Ascending aorta (tissue), 2 donors: ENCODE measurements at regions not wholly inside any gene's neighbourhood (a gene's known extent, or its start where the extent isn't known, plus 50 kb on each side); places are given as distances from the start of the nearest gene placed in this dataset.

Experiments used
- DNase-seq, 2 donors: peaks; one replicate each; pipeline ENCODE4 v3.0.0-alpha.2; 2019; ENCODE audit warnings: low spot score in 2 of 2
- H3K27ac ChIP-seq, 2 donors: fragments of 200-600 bp; sonication (generic); one replicate each; pipeline ENCODE4 v1.5.1; 2016 to 2017; ENCODE audit warnings: mild to moderate bottlenecking in 1 of 2
- H3K27me3 ChIP-seq: fragments of 200-600 bp; sonication (generic); one replicate; pipeline ENCODE4 v1.5.1; 2017
- H3K36me3 ChIP-seq, 2 donors: fragments of 200-600 bp; sonication (generic); one replicate each; pipeline ENCODE4 v1.5.1; 2016
- H3K4me1 ChIP-seq, 2 donors: fragments of 200-600 bp; sonication (generic); one replicate each; pipeline ENCODE4 v1.5.1; 2016 to 2017; ENCODE audit warnings: mild to moderate bottlenecking in 1 of 2
- H3K4me3 ChIP-seq, 2 donors: fragments of 200-600 bp; sonication (generic); one replicate each; pipeline ENCODE4 v1.5.1; 2016 to 2017; ENCODE audit warnings: mild to moderate bottlenecking in 1 of 2
- H3K9me3 ChIP-seq, 2 donors: fragments of 200-600 bp; sonication (generic); one replicate each; pipeline ENCODE4 v1.5.1; 2016
- intact Hi-C: fragments of 100-400 bp; cut with DNase I; formaldehyde crosslinking; loops from one replicate; pipeline ENCODE4 v1.15.1; 2023
- TF ChIP-seq, protein P1 (sequence below), 3 experiments: fragments of 200-600 bp in 2 of 3; fragments of 450-650 bp in 1 of 3; sonication (generic) in 2 of 3; IDR thresholded peaks; one replicate each; pipeline ENCODE4 v1.5.1; 2016 to 2019; ENCODE audit warnings: antibody characterized with exemption in 3 of 3, mild to moderate bottlenecking in 1 of 3, moderate library complexity in 1 of 3

DNA sequence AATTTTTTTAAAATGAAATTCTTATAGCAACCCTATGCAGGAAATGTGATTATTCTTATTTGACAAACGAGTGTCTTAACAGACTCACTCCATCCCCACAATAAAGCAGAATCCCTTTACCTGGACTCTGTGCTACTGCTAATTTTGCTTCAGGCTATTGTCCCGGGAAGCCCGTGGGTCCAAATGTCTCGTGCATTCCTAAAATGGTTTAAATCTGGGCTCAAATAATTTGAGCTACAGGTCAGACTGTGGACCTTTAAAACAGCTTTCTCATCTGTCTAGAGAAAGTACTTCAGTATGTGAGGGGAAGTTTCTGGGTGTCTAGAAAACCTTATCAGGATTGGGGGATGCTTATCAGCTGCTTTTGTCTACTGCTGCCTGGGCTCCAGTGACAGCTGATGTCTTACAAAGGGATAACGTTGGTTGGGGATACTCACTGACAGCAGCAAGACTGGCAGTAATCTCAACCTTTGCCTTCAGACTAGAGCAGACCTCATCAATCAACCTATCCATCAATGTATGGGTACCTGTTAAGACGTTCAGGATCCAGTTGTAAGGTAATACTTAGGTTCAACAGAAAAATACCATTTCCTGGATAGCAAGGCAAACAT, 197.9 kb upstream of the CDH11 start:
- TF ChIP-seq, protein P1, sequence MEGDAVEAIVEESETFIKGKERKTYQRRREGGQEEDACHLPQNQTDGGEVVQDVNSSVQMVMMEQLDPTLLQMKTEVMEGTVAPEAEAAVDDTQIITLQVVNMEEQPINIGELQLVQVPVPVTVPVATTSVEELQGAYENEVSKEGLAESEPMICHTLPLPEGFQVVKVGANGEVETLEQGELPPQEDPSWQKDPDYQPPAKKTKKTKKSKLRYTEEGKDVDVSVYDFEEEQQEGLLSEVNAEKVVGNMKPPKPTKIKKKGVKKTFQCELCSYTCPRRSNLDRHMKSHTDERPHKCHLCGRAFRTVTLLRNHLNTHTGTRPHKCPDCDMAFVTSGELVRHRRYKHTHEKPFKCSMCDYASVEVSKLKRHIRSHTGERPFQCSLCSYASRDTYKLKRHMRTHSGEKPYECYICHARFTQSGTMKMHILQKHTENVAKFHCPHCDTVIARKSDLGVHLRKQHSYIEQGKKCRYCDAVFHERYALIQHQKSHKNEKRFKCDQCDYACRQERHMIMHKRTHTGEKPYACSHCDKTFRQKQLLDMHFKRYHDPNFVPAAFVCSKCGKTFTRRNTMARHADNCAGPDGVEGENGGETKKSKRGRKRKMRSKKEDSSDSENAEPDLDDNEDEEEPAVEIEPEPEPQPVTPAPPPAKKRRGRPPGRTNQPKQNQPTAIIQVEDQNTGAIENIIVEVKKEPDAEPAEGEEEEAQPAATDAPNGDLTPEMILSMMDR (IDR thresholded peaks at IDR 0.05): no peak
- no peaks in the 10 kb centered on the region for H3K27me3 ChIP-seq
- no peak overlapping the region for H3K27ac ChIP-seq
- no peaks in the 10 kb centered on the region for H3K9me3 ChIP-seq
- DNase-seq: no peak
- intact Hi-C loops: no loop called here
- peaks cover 0 to 3% of the 10 kb centered on the region in 2 donors for H3K4me1 ChIP-seq
- H3K4me3 ChIP-seq: no peak overlapping the region
- no peaks in the 10 kb centered on the region for H3K36me3 ChIP-seq

DNA sequence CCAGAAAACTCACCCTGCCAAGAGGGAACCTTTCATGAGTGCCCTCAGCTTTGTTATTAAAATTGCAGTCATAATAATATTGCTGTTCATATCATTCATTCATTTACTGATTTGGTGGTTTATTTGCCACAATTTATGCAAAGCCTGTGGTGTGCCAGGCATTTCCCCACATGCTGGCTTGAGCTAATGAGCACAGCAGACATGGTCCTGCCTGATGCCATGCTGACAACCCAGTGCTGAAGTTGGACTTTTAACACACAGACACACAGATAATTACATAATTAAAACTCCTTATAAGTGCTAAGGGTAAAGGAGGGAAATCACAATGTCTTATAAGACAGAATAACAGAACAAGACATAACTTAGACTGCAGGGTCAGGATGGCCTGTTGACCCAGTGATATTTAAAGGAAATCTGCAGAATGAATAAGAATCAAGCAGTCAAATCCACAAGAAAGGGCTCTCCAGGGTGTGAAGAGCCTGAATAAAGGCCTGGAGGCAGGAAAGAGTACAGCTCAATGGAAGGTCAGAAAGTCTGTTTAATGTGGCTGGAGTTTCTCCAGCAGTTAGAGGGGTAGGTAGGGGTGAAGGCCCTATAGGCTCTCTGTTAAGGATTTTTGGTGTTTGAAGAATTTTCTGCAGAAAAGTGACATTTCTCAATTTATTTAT, 196.9 kb upstream of the CDH11 start:
- intact Hi-C loops: no loop called here

DNA sequence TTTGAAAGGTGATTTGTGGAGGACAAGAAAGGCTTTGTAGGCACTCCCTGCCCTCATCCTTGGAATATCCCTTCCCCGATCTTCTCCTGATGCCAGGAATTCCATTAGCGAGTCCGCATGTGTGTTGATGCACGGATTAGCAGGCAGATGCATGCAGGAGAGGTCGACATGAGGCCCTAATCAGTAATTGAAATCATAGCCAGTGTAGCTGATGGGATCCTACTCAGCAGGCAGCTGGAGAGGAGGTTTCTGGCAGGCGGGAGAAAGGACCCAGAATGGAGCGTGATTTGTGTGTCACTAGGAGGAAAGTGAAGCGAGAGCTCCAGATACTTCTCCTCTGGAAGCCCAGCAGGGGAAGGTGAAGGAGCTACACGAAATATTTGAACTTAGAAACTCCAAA, 196.3 kb upstream of the CDH11 start:
- peaks cover 6 to 14% of the 10 kb centered on the region in 2 donors for H3K4me1 ChIP-seq
- H3K27me3 ChIP-seq: no peaks in the 10 kb centered on the region
- DNase-seq: no peak
- no peaks in the 10 kb centered on the region for H3K9me3 ChIP-seq
- intact Hi-C loops: no loop called here
- no peak overlapping the region for H3K27ac ChIP-seq
- no peak overlapping the region for H3K4me3 ChIP-seq
- TF ChIP-seq, protein P1 (IDR thresholded peaks at IDR 0.05): no peak
- no peaks in the 10 kb centered on the region for H3K36me3 ChIP-seq

More for the DNA sequence above, 196.9 kb upstream of the CDH11 start:
- no peak overlapping the region for H3K4me3 ChIP-seq
- no peak for DNase-seq
- H3K27ac ChIP-seq: no peak overlapping the region
- H3K27me3 ChIP-seq: no peaks in the 10 kb centered on the region
- no peaks in the 10 kb centered on the region for H3K36me3 ChIP-seq
- TF ChIP-seq, protein P1 (IDR thresholded peaks at IDR 0.05): no peak
- no peaks in the 10 kb centered on the region for H3K9me3 ChIP-seq
- H3K4me1 ChIP-seq: peaks cover under 1 to 8% of the 10 kb centered on the region in 2 donors

DNA sequence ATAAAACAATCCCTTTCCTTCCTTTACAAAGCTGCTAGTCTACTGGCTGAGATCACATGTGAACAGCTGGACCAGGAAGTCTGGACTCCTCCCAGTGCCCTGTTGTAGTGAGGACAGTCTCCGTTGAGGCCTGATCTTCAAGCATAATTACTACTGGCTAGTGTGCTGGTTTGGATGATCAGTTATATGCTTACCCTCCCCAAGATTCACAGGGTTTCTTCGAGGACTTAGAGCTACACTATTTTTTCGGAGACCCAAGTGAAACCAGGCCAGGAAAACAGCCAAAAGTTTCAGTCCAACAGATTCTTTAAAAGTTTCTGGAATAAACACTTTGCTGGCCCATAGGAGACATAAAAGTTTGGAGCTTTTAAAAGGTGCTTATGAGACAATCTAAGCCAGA, 194.9 kb upstream of the CDH11 start:
- Histone ChIP-seq H3K27ac (peak overlapping the region; percentile 68 to 73), H3K36me3 (no peaks in the 10 kb centered on the region), H3K4me1 (peaks cover 6 to 22% of the 10 kb centered on the region in 2 donors), H3K9me3 (no peaks in the 10 kb centered on the region), H3K4me3 (no peak overlapping the region), H3K27me3 (no peaks in the 10 kb centered on the region)
- intact Hi-C loops: no loop called here
- TF ChIP-seq, protein P1 (IDR thresholded peaks at IDR 0.05): no peak
- no peak for DNase-seq

DNA sequence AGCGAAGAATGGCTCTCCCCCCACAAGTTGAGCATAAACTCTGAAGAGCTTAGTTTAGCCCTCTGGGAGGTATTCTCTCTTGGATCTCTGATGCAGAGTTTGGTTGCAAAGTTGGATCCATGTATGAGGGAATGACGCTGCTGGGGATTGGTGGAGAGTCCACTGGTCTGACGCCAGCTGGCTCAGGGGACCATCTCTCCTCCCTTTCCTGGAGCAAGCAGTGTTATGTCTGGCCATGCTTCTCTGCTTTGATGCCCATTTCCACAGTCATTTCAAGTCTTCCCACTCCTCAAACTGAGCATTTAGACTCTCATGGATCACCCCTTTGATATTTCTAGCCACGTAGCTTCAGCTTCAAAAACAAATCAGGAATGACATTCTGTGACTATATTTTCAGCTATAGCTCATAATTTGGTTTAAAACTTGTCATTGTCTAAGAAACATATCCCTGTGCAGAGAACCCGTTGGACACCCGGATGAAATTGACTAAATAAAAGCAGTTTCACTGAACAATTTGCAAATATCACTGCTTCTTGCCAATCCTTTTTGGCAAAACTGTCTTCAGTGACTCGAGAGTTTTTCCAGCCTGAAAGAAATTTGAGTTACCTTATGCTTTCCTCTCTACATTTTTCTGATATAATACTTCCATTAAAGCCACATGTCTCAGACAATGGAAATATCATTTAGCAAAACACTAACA, 193.4 kb upstream of the CDH11 start:
- H3K4me3 ChIP-seq: no peak overlapping the region
- H3K36me3 ChIP-seq: no peaks in the 10 kb centered on the region
- H3K27me3 ChIP-seq: no peaks in the 10 kb centered on the region
- H3K4me1 ChIP-seq: peaks cover 10 to 31% of the 10 kb centered on the region in 2 donors
- TF ChIP-seq, protein P1 (IDR thresholded peaks at IDR 0.05): no peak
- intact Hi-C loops: no loop called here
- H3K9me3 ChIP-seq: no peaks in the 10 kb centered on the region
- H3K27ac ChIP-seq: peak overlapping the region; percentile 64 to 73
- peak in 1 of 2 donors; percentile 89 for DNase-seq
